ENCODE measurements at regions not wholly inside any gene's neighbourhood (a gene's known extent, or its start where the extent isn't known, plus 50 kb on each side); places are given as distances from the start of the nearest gene placed in this dataset.

DNA sequence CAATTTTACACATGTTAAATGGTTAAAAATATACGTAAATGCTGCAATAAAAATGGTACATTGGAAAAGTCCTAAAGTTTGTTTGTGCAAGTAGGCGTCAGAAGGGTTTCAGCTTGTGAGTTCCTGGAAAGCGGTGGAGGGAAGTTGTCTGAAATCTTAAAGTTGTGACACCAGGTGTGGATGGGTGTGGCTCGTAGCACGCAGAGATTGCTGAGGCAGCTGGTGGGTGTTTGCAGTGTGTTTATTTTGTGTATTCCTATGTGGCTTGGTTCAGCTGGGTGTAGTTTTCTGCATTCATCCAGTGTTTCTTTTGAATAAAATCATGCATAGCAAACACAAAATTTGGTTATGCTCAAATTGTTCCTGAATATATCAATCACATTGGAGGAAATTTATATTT is 136.8 kb upstream of the TBX3 start:
- Mint-ChIP-seq H3K4me1 (peaks cover 41% of the 10 kb centered on the region), H3K9me3 (no peaks in the 10 kb centered on the region), H3K27ac (no peak overlapping the region), H3K36me3 (ENCODE audit: low read depth) (no peaks in the 10 kb centered on the region), H3K27me3 (ENCODE audit: low read depth, poor library complexity) (peaks cover 22% of the 10 kb centered on the region), H3K4me3 (no peak overlapping the region)
- DNase-seq, result no peak
- TF ChIP-seq, protein P1, sequence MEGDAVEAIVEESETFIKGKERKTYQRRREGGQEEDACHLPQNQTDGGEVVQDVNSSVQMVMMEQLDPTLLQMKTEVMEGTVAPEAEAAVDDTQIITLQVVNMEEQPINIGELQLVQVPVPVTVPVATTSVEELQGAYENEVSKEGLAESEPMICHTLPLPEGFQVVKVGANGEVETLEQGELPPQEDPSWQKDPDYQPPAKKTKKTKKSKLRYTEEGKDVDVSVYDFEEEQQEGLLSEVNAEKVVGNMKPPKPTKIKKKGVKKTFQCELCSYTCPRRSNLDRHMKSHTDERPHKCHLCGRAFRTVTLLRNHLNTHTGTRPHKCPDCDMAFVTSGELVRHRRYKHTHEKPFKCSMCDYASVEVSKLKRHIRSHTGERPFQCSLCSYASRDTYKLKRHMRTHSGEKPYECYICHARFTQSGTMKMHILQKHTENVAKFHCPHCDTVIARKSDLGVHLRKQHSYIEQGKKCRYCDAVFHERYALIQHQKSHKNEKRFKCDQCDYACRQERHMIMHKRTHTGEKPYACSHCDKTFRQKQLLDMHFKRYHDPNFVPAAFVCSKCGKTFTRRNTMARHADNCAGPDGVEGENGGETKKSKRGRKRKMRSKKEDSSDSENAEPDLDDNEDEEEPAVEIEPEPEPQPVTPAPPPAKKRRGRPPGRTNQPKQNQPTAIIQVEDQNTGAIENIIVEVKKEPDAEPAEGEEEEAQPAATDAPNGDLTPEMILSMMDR (IDR thresholded peaks at IDR 0.05), result no peak

DNA sequence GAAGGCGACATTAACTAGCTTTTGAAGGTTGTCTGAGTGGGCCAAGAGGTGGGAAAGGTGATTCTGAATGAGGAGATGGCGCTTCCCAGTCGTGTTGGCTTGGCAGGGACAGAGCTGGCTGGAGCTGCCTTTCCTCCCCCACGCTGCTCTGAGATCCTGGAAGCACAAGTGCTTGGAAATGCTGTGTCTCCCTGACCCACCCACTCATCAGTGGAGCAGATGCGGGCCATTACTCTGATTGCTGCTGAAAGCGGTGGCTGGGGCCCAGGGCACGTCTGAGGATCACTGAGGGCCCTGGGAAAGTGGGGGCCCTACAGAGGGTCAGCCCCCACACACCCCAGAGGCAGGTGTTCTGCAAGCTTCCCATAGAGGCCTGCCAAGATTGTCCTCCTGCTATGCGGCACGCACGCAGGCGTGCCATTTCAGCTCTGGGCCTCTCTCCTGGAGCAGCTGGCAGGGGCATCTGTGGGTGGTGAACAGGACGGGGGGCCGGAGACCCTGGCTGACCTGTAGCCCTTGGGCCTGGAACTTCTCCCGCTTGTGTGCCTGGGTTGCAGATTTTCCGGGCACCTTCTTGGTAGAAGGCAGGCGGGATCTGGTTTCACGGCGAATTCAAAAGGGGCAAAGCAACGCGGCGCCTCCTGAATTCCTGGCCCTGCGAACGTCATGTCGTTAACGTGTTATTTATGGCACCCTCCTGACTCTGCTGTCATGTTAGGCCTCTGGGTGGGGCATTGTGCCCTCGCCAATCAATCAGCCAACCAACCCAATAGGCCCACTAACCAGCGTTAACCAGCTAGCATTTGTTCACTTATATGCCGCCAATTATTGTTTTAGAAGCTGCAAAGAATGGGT is 133.8 kb upstream of the TBX3 start:
- Mint-ChIP-seq H3K27me3 (ENCODE audit: low read depth, poor library complexity) (peaks cover 21% of the 10 kb centered on the region), H3K36me3 (ENCODE audit: low read depth) (no peaks in the 10 kb centered on the region), H3K9me3 (no peaks in the 10 kb centered on the region), H3K4me3 (no peak overlapping the region), H3K4me1 (peaks cover 64% of the 10 kb centered on the region), H3K27ac (peak overlapping the region; percentile 90)
- peak; percentile 66 for DNase-seq
- TF ChIP-seq, protein P1 (IDR thresholded peaks at IDR 0.05), result no peak

DNA sequence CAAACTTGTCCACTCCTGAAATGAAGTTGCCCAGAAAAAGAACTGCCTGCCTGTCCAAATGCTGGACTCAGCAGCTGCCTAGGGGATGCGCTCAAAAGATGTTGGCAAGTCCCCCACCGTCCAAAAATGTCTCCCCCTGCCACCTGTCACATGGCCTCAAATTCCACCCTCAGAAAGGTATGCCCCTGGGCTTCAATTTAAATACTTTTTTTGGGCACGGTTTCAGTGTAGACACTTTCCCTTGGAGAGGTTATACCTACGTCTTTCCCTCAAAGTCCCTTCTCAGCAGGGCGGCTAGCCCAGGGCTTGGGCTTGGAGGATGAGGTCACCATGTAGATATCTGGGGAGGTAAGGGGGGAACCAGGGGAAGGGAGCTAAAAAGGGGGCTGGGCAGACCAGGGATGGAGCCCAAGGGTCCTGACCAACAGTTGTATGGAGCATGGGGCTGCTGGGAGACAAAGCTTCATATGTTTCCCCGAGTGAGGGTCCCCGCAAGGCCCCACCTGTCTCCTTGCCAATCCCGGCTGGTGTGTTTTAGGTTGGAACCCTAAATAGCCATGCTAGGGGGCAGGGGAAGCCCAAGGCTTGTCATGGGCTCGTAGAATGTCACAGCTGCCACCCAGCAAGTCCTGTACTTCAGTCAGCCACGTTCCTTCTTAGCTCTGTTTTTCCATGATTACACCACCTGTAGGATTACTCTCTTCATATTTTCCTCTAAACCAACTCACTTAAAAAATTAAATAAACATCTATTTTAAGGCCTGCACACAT is 131.2 kb upstream of the TBX3 start:
- peaks cover 13% of the 10 kb centered on the region for H3K27me3 Mint-ChIP-seq (ENCODE audit: low read depth, poor library complexity)
- H3K4me3 Mint-ChIP-seq, result no peak overlapping the region
- TF ChIP-seq, protein P1 (IDR thresholded peaks at IDR 0.05), result no peak
- no peaks in the 10 kb centered on the region for H3K36me3 Mint-ChIP-seq (ENCODE audit: low read depth)
- no peak overlapping the region for H3K27ac Mint-ChIP-seq
- peaks cover 66% of the 10 kb centered on the region for H3K4me1 Mint-ChIP-seq
- DNase-seq, result no peak
- no peaks in the 10 kb centered on the region for H3K9me3 Mint-ChIP-seq

DNA sequence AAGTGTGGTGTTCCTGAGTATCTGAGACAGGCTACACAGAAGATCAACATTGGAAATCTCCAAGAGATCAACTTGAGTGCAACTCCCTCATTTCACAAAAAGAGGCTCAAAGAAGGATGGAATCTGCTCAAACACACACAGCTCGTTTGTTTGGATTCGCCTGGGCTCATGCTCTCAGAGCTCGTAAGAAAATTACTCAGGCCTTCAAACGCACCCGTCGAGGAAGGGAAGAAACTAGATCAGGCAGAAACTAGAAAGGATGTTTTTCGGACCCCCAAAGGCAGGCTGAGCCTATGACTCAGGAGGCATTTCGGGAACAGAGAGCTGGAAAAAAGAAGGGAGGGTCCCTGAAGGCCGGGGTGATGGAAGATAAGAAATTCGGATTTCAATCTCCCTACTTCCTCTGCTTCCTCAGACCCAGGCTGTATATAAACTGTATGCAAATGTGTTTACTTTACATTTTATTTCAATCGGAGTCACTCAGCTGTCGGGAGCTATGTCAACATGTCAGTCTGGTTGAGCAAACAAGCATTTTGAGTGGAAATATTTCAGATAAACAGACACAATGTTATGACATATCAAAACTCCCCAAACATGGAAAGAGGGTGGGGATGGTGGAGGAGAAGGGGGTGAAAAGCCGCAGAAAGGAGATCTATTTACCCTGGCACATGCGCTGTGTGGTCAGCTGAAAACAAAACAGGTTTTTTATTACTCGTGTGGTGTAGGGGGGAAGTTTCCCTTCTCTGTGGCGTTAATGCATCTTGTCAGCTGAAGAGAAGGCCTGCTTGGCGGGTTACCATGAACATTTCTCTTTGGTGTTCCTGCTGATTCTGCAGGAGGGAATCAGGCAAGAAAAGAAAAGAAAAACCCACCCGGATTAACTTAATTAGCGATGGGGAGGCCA is 129.1 kb upstream of the TBX3 start:
- peak overlapping the region; percentile 82 for H3K27ac Mint-ChIP-seq
- H3K4me1 Mint-ChIP-seq, result peaks cover 71% of the 10 kb centered on the region
- H3K9me3 Mint-ChIP-seq, result no peaks in the 10 kb centered on the region
- DNase-seq, result peak; percentile 22
- peak overlapping the region; percentile 58 for H3K4me3 Mint-ChIP-seq
- H3K27me3 Mint-ChIP-seq (ENCODE audit: low read depth, poor library complexity), result peaks cover 19% of the 10 kb centered on the region
- no peaks in the 10 kb centered on the region for H3K36me3 Mint-ChIP-seq (ENCODE audit: low read depth)
- TF ChIP-seq, protein P1 (IDR thresholded peaks at IDR 0.05), result no peak

DNA sequence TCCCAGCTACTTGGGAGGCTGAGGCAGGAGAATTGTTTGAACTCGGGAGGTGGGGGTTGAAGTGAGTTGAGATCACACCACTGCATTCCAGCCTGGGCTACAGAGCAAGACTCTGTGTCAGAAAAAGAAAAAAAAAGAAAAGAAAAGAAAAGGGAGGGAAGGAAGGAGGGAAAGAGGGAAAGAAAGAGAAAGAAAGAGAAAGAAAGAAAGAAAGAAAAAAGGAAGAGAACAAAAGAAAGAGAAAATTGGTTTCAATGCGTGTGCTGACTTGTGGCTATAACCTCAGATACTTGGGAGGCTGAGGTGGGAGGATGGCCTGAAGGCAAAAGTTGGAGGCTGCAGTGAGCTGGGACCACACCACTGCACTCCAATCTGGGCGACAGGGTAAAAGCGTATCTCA is 128.4 kb upstream of the TBX3 start:
- Mint-ChIP-seq H3K4me1 (peaks cover 64% of the 10 kb centered on the region), H3K4me3 (peak overlapping the region; percentile 39), H3K27ac (no peak overlapping the region), H3K36me3 (ENCODE audit: low read depth) (no peaks in the 10 kb centered on the region), H3K27me3 (ENCODE audit: low read depth, poor library complexity) (peaks cover 19% of the 10 kb centered on the region), H3K9me3 (no peaks in the 10 kb centered on the region)
- DNase-seq, result no peak
- TF ChIP-seq, protein P1 (IDR thresholded peaks at IDR 0.05), result no peak

Measured in nephron progenitor cell (in vitro differentiated cells).